ENCODE measurements at regions not wholly inside any gene's neighbourhood (a gene's known extent, or its start where the extent isn't known, plus 50 kb on each side); places are given as distances from the start of the nearest gene placed in this dataset.

GRCh38 chr4:35725131-35725530, 519.2 kb downstream of the ARAP2 start:
- DNase-seq: no peak

GRCh38 chr4:35730414-35730813, 513.9 kb downstream of the ARAP2 start:
- DNase-seq: no peak

GRCh38 chr4:35734381-35735098, 509.8 kb downstream of the ARAP2 start:
- DNase-seq: no peak

GRCh38 chr4:35739308-35739707, 505.0 kb downstream of the ARAP2 start:
- DNase-seq: no peak

- no peak for DNase-seq
Measured at GRCh38 chr4:35754047-35754446, 490.3 kb downstream of the ARAP2 start.

- peak; percentile 39 for DNase-seq
Measured at GRCh38 chr4:35757836-35758235, 486.5 kb downstream of the ARAP2 start.

GRCh38 chr4:35760807-35761206, 483.5 kb downstream of the ARAP2 start:
- DNase-seq: no peak

GRCh38 chr4:35771571-35771970, 472.7 kb downstream of the ARAP2 start:
- DNase-seq: no peak

GRCh38 chr4:35772291-35772690, 472.0 kb downstream of the ARAP2 start:
- no peak for DNase-seq

GRCh38 chr4:35789899-35790574, 454.3 kb downstream of the ARAP2 start:
- DNase-seq: no peak

GRCh38 chr4:35793045-35793722, 451.1 kb downstream of the ARAP2 start:
- DNase-seq: no peak

- DNase-seq: no peak
Measured at GRCh38 chr4:35793766-35794165, 450.5 kb downstream of the ARAP2 start.

GRCh38 chr4:35800669-35801068, 443.6 kb downstream of the ARAP2 start:
- DNase-seq: no peak

- DNase-seq: no peak
Measured at GRCh38 chr4:35802644-35803043, 441.7 kb downstream of the ARAP2 start.

GRCh38 chr4:35818520-35818919, 425.8 kb downstream of the ARAP2 start:
- no peak for DNase-seq

- no peak for DNase-seq
Measured at GRCh38 chr4:35820003-35820402, 424.3 kb downstream of the ARAP2 start.

GRCh38 chr4:35824231-35824630, 420.1 kb downstream of the ARAP2 start:
- no peak for DNase-seq

GRCh38 chr4:35835893-35836292, 408.4 kb downstream of the ARAP2 start:
- no peak for DNase-seq

GRCh38 chr4:35836596-35836995, 407.7 kb downstream of the ARAP2 start:
- no peak for DNase-seq

GRCh38 chr4:35867057-35867456, 377.3 kb downstream of the ARAP2 start:
- DNase-seq: no peak

- no peak for DNase-seq
Measured at GRCh38 chr4:35872273-35872672, 372.0 kb downstream of the ARAP2 start.

GRCh38 chr4:35879479-35879878, 364.8 kb downstream of the ARAP2 start:
- DNase-seq: no peak

- no peak for DNase-seq
Measured at GRCh38 chr4:35883108-35883507, 361.2 kb downstream of the ARAP2 start.

Data from left hindlimb (tissue), 1 donor.